ENCODE measurements at regions not wholly inside any gene's neighbourhood (a gene's known extent, or its start where the extent isn't known, plus 50 kb on each side); places are given as distances from the start of the nearest gene placed in this dataset.

DNA sequence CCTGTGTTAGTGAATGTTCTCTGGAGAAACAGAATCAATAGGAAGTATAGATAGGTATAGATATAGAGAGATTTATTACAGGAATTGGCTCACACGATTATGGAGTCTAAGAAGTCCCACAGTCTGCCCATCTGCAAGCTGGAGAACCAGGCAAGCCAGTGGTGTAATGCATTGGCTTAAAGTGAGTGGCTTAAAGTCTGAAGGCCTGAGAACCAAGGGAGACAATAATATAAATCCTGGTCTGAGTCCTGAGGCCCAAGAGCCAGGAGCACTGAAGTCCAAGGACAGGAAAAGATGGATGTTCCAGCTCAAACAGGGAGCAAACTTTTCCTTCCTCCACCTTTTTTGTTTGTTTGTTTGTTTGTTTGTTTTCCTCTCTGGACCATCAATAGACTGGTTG is 131.2 kb upstream of the LRFN2 start:
- TF ChIP-seq, protein P1, sequence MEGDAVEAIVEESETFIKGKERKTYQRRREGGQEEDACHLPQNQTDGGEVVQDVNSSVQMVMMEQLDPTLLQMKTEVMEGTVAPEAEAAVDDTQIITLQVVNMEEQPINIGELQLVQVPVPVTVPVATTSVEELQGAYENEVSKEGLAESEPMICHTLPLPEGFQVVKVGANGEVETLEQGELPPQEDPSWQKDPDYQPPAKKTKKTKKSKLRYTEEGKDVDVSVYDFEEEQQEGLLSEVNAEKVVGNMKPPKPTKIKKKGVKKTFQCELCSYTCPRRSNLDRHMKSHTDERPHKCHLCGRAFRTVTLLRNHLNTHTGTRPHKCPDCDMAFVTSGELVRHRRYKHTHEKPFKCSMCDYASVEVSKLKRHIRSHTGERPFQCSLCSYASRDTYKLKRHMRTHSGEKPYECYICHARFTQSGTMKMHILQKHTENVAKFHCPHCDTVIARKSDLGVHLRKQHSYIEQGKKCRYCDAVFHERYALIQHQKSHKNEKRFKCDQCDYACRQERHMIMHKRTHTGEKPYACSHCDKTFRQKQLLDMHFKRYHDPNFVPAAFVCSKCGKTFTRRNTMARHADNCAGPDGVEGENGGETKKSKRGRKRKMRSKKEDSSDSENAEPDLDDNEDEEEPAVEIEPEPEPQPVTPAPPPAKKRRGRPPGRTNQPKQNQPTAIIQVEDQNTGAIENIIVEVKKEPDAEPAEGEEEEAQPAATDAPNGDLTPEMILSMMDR (IDR thresholded peaks at IDR 0.05; ENCODE audit: insufficient read depth, low read length, poor library complexity, severe bottlenecking), result no peak
- no peak for TF ChIP-seq EZH2phosphoT487 (conservative IDR thresholded peaks at IDR 0.05; ENCODE audit: low read length)
